ENCODE measurements at regions not wholly inside any gene's neighbourhood (a gene's known extent, or its start where the extent isn't known, plus 50 kb on each side); places are given as distances from the start of the nearest gene placed in this dataset.

GRCh38 chr22:47283616-47284270 is 521.3 kb downstream of the TBC1D22A start:
- no peak for DNase-seq

- DNase-seq, result no peak
These were observed 520.4 kb downstream of the TBC1D22A start for GRCh38 chr22:47282851-47283250.

- DNase-seq, result no peak
These were observed 519.9 kb downstream of the TBC1D22A start for GRCh38 chr22:47282366-47282765.

- DNase-seq, result no peak
These were observed 519.0 kb downstream of the TBC1D22A start for GRCh38 chr22:47281126-47282106.

GRCh38 chr22:47280301-47280700 is 517.9 kb downstream of the TBC1D22A start:
- DNase-seq, result no peak

GRCh38 chr22:47279746-47280145 is 517.3 kb downstream of the TBC1D22A start:
- no peak for DNase-seq

GRCh38 chr22:47279337-47279736 is 516.9 kb downstream of the TBC1D22A start:
- DNase-seq, result no peak

GRCh38 chr22:47278655-47279054 is 516.2 kb downstream of the TBC1D22A start:
- DNase-seq, result no peak

GRCh38 chr22:47277531-47277930 is 515.1 kb downstream of the TBC1D22A start:
- no peak for DNase-seq

GRCh38 chr22:47276991-47277390 is 514.5 kb downstream of the TBC1D22A start:
- no peak for DNase-seq

GRCh38 chr22:47276450-47276820 is 514.0 kb downstream of the TBC1D22A start:
- DNase-seq, result no peak

GRCh38 chr22:47275605-47276449 is 513.4 kb downstream of the TBC1D22A start:
- DNase-seq, result no peak

GRCh38 chr22:47274196-47274595 is 511.7 kb downstream of the TBC1D22A start:
- no peak for DNase-seq

- DNase-seq, result no peak
These were observed 508.1 kb downstream of the TBC1D22A start for GRCh38 chr22:47270463-47271135.

- no peak for DNase-seq
These were observed 507.2 kb downstream of the TBC1D22A start for GRCh38 chr22:47269516-47270088.

GRCh38 chr22:47267513-47268282 is 505.2 kb downstream of the TBC1D22A start:
- DNase-seq, result no peak

GRCh38 chr22:47266329-47266728 is 503.9 kb downstream of the TBC1D22A start:
- no peak for DNase-seq

GRCh38 chr22:47260551-47260950 is 498.1 kb downstream of the TBC1D22A start:
- DNase-seq, result no peak

- no peak for DNase-seq
These were observed 497.5 kb downstream of the TBC1D22A start for GRCh38 chr22:47259990-47260389.

GRCh38 chr22:47259049-47259448 is 496.6 kb downstream of the TBC1D22A start:
- no peak for DNase-seq

- no peak for DNase-seq
These were observed 495.5 kb downstream of the TBC1D22A start for GRCh38 chr22:47257976-47258375.

Data from CD4-positive, alpha-beta T cell treated with Interleukin-21 for 1 hour (primary cell).